Kidney capillary endothelial cell (primary cell): ENCODE measurements at regions not wholly inside any gene's neighbourhood (a gene's known extent, or its start where the extent isn't known, plus 50 kb on each side); places are given as distances from the start of the nearest gene placed in this dataset.

Source experiments
- DNase-seq: peaks from one replicate; pipeline ENCODE4 v3.0.0-alpha.2; 2018; ENCODE audit warnings: low spot score

DNA sequence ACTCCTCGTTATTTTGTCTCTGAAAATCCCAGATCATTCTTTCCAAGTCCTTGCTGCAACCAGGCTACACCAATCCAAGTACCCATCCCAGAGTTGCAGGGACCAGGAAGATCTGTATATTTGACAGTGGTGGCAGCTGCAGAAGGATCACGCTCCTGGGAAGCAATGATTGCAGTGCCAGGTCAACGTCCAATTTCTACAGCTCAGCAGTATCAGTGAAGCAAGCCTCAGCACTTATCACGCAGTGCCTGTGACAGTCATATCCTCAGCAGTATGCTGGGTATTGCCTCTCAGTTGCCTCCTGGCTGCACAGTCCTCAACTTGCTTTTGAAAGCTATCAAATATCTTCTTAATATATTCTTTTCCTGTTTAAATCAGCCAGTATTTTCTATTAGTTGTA is 66.7 kb downstream of the BARHL2 start:
- no peak for DNase-seq

DNA sequence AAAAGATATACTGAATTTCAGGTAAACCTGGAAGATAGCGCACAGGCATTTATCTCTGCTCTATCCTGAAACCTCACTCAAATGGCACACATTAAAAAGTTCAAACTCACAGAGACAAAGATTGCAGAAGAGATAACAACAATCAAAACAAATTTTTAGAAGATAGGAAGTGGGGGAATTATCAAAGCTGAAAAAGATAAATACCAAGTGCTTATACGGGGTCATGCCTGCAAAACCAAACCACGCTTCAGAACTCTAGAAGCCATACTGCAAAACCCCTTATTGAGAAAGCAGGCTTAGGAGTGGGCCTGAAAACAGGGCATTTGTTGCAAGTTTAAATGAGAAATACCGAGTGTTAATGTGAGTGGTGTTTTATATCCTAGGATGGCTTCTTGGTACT is 76.8 kb downstream of the BARHL2 start:
- DNase-seq: no peak

DNA sequence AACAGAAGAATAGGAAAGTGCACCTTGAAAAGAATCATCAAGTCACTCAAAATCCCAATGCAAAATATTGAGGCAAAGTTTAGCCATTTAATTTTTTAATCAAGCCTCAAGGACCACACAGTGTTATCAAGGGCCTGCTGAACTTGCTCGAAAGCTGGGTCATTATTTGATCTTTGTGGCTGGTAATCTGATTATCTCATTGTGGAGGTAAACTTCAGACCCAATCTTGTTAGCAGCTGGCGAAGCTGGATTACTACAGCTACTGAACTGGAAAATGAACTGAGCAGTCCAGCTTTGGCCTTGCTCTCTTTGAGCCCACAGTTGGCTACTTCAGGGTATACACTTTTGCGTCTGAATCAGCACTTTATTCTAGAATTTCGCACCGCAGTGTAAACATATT is 94.4 kb downstream of the BARHL2 start:
- no peak for DNase-seq

DNA sequence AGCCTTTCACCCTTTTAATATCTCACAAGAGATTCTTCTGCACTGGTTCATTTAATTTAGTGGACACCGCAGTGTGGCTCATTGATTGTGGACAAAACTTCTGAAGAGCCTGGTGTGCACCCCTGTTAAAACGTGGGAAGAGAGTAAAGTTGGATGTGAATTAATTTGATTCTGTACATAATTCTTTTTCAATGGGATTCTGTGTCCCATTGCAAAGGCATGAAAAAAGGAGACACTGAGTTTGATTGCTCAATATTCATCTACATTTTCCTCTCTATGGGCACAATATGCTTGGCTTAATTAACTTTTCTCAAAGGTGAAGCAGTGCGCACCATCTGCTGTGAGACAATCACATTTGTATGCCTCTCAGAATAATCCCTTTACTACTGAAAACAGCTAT is 95.1 kb downstream of the BARHL2 start:
- no peak for DNase-seq

DNA sequence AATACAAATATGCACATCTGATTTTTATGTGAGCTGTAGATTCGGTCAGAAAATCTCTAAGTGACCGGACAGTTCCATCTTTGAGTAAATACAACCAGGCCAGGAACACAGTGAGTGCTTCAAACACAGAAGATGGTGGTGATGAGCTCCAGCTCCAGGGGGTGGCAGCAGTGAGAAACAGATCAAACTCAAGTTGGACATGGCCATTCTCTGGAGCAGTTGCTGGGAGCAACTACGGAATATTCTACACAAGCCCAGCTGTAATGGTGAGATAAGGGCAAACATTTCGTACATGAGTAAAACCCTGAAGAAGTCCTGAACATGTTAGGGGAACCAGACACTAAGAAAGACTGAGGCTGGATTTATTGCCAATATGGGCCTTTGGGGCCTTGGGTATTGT is 100.7 kb downstream of the BARHL2 start:
- DNase-seq: no peak

DNA sequence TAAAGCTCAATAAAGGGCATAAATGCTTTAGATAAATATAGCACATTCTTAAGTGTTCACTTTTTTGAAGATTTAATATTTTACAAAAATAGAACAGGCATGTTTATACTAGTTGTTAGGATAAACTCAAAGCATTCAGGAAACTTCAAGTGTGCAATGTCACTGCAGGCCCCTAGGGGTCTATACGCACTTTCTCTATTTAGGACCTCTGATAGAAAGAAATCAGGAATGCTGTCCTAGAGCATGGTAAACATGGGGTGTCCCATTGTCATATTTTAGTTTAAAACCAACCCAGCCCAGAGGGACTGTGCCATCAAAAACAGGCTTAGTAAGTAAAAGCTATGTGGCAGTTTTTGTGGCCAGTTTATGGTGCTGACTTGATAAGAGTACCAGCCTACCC is 102.2 kb downstream of the BARHL2 start:
- DNase-seq: no peak

DNA sequence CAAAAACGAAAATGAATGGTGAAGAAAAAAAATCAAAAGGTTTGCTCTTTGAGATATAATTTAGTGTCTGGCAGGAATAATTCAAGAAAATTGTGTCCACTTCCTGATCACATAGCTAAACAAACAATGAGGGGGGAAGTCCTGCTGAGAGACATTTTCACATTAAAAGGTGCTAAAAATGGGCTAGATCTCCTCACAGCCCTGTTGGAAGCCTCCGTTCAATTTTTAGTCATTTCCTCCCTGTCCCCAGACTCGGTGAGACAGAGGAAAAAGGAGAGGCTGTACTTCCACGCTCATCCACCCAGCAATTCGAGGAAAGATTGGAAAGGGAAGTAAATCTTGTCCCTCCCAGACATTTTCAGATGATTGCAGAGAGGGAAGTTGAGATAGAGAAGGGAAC is 103.7 kb downstream of the BARHL2 start:
- peak; percentile 16 for DNase-seq

DNA sequence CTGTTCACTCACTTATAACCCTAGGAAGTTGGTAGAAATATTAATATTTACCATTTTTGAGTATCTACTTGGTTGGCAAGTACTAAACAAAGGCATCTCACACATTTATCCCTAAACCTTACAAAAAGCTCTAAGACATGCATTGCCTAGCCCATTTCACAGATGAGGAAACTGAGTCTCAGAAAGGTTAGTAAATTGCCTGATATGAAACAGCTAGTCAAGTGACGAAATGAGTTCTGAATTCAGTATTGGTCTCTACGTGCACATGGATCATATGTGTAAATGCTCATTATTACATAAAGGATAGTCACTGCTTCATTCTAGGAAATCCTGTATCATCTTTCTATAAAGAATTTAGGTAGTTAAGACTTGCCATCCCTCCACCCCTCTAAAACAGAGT is 105.1 kb downstream of the BARHL2 start:
- no peak for DNase-seq

DNA sequence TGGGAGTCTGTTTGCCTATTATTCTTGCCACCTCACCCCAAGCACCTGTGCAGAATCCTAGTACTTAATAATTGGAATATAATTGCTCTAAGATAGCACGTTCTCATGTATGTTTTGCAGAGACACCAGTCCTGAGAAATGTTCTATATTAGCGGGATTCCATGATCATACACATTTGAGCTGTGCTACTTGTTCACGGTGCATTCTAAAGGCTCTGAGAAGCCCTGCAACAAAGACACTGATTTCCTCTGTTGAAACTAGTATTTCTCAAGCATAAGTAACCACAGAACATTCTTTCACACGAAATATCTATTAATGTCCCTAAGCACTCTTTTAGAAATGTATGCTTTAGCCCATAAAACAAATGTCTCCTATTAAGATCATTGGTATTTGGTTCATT is 109.4 kb downstream of the BARHL2 start:
- DNase-seq: no peak

DNA sequence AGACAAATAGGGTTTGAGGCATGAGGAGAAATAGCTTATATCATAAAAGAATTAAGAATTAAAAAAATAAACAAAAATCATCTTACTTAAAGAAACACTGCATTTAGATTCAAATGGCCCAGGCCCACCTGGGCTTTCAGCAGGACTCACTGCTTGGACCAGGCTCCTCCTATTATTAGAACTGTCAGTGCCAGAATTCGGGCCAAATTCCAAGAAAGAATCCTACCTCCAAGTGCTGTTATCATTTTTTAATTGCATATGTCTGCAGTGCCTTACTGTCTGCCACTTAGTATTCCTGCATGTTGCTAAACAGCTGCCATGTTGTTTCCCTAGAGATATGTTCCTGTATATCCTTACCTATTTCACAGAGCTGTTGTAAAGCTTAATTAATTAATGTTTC is 112.0 kb downstream of the BARHL2 start:
- DNase-seq: no peak

DNA sequence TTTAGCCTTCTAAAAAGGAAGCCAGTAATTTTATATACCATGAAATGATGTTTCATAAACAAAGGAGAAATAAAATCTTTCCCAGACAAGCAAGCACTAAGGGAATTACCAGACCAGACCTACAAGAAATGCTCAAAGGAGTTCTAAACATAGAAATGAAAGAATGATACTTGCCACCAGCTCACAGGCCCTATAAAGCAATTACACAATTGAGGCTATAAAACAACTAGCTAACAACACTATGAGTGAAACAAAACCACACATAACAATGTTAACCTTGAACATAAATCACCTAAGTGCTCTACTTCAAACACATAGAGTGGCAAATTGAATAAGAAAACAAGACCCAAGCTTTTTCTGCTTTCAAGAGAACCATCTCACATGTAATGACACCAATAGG is 123.8 kb downstream of the BARHL2 start:
- no peak for DNase-seq

DNA sequence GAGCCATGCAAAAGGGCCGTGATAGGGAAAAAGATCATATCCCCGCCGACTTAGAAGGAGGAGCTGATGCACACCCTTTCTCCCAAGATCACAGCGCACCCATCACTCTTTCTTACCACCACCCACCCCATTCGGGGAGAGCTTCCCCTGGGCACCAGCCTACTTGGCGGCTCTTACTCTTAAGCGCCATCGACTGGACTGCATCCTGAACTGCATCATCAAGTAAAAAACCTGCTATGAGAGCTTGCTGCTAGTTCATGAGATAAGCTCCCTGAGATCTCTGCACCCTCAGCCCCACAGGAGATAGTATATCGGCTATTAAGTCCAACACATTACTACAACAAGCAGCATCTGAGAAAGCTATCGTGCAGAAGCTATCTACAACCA is 125.1 kb downstream of the BARHL2 start:
- no peak for DNase-seq

DNA sequence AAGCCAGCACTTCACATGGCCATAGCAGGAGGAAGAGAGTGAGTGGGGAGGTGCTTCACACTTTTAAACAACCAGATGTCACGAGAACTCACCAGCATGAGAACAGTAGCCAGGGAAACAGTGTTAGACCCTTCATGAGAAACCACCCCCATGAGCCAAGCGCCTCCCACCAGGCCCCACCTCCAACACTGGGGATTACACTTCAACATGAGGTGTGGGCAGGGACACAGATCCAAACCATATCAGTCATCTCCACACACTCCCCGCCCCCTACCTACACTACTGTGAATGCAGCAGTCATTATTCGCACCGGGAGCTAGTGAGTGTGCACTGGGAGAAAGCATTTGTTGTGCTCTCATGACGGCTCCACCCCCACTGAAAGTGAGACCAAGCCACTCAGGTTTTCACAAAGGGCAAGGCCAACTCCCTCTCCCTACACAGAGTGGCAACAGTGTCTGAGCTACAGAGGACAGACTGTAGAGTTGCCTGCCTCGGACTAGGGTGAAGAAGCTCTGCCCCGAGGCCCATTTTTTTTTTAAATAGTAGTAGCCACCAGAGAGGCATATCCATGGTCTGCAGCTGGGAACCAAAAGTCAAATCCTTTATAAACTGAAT is 125.6 kb downstream of the BARHL2 start:
- DNase-seq: no peak

DNA sequence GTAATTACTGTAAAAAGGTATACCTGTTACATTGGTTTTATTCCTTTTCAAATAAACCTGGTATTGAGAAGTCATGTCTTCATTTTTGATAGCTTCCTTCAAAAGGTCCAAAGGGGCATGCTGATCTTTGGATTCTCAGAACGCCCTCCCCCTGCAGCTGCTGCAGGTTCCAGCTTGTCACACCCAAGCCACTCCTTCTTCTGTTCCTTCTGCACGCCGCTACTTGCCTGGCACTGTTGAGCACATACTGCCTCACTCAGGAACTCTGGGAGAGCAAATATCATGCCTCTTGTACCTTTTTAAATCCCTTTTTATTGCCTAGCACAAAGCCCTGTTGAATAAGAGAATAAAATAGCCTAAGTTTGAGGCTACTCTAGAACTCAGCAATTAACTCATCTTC is 136.9 kb downstream of the BARHL2 start:
- DNase-seq: no peak

DNA sequence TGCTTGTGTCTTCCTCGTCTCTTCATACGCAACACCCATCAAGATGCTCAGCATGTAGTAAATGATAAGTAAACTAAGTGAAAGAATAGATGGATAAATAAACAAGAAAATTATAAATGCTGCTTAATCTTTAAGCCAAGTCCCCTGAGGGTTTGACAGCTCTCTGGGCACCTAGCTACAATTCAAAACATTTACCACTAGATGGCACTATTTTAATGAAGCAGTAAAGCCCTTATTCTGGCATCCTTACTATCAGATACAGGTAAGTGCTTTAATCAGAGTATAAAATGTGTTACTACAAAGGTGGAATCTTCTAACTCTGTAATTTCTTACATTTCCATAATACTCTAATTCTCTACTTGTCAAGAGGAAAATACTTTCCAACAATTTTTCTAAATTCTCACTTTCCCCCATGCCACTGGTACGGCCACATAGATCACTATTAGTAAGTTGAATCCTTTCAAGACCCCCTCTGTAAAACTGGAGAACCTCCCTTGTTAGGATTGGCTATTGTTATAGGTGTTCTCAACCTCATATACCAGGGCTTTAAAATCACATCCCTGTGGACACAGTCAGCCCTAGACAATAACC is 137.8 kb downstream of the BARHL2 start:
- peak; percentile 44 for DNase-seq

DNA sequence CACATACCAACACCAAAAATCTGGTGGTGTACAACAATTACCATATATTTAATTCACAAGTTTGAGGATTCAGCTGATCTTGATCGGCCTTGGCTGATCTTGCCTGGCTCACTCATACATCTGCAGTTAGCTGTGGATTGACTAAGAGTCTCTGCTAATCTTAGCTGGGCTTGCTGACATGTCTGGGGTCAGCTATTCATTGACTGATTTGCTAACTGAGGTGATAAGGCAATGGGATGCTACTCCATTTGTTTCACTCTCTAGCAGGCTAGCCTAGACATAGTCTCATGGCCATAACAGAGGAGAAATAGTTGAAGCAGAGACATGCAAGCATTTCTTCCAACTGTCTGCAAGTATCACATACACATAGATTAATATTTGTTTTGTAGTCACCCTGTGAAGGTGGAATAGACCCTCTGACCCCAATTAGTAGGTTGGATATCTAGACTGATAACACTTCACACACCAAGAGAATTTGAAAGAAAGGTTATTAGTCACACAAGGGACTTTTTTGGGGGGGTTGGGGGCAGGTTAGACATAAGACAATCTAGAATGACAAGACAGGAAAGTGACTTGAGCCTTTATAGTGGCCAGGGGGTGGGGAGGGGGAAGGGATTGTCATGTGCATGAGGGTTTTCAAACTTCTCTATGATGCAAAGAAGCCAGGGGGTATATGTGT is 142.3 kb downstream of the BARHL2 start:
- no peak for DNase-seq

DNA sequence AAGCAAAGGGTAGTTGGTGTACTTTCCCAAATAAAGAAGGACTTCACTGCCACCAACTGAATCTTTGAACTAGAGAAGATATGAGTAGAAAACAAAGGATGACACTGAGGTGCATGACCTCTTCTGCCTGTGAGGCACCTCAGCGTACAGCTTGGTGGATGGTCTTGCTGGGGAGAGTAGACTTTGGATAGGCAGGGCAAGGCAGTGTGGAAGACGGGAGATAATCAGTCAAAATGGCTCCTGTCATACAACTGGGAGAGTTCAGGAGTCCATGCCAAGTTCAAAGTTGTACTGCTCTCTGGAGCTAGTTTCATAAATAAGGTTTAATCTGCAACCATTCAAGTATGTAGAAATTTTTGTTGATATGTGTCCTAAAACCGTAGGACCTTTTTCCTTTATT is 143.4 kb downstream of the BARHL2 start:
- DNase-seq: no peak

DNA sequence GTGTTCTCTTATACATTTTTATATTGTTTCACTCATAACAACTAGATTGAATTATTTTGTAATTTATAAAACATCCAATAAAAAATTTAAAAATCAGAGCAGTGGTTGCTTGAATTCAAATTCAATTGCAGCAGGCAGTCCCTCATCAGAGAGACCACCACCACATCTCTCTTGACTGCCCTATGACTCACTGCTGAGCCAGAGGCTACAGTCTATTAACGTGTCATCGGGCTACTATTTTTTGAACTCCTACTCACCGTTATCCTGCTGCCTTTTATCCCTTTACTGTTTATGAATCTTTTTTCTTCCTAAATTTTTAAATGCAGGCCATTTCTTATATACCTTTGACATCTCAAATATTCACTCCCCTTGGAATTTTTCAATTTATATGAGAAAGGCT is 144.7 kb downstream of the BARHL2 start:
- no peak for DNase-seq

DNA sequence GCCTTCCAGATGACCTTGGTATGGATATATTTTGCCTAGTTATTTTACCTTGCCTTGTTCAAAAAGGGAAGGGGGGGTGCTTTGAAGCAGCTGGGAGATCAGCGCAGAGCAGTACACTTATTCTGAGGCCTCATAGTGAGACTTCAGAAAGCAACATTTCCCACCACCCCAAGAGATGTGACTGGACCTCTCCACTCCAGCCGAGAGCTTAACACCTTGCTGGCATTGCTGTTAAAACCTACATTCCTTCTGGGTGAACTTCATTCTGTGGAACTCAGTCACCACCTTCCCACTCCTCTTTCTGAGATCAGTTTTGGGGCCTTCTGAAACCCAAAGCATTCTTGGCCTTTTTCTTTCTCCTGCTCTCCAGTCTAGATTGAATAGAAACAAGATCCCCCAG is 148.7 kb downstream of the BARHL2 start:
- DNase-seq: no peak

DNA sequence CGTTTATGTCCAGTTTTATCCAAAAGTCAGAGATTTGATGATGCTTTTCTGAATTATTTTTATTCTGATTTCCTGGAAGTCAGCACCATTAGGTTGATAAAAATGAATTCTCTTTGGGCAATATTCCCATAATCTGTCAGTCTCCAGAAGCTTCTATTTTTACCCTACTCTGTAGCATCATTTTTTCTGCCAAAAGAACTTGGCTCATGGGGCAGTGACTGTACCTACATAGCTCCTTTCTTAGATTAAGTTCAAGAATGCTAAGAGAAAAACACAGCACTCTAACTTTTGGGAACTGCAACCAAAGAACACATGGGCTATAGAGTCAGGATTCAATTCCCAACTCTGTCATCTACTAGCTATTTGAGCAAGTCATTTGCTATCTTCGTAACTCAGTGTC is 152.9 kb downstream of the BARHL2 start:
- no peak for DNase-seq

DNA sequence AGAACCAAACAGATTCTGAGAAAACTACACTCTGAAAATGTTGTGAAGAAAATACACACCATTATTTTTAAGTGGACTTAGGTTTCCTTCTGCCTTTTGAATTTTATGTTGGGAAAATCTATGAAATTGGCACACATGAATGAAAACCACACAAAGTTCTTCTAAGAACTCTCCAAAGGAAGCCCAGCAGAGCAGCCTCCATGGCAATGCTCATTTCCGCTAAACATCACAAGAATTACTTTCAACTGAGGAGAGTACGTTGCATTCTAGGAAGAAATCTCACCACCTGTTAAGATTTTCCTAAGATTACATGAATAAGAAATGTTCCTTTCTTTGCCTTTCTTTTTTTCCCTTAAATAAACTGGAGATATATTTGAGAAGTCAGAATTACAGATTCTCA is 154.2 kb downstream of the BARHL2 start:
- no peak for DNase-seq

DNA sequence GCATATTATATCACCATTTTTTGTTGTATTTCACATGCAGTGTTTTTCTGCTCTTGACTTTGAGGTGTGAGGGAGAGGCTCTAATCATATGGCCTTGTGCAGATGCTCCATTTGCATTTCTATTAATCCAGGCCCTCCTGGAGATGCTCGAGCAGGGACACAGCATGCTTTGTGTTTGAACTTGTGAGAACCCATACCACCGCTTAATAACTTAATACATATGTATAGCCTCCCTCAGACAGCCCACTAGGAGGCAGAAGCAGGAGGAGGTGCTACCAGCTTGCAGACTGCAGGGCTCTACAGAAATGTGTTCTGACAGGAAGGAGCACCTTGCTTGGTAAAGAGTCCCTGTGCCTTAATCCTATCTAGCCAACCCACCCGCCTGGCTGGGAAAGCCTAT is 155.2 kb downstream of the BARHL2 start:
- DNase-seq: no peak

DNA sequence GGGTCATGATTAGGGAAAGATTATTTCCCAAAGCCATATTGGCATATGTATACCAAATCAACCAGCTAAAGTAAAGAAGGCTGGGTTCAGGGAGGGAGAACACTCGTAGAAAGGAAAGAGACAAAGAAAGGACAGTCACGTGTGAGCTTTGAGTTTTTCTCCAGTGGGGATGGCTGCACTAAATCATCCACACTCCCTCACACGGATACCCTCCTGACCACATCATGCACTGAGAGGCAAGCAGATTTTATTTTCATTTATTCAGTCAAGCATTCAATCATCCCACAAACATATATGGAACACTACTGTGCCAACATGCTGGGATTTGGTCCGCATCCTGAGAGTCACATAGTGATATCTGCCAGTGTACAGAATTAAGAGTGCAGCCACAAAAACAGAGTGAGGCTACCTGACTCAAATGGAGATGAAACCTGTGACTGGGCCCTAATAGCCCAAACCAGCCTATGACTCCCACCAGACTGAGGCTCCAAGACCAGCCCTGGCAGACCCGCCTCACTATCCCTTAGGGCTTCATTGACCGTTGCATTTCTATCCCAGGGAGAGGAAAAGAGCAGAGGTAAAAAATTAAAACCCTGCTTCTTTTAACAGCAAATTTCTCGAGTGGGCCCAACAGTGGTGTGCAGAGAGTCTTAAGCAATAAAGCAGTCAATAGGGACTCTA is 155.9 kb downstream of the BARHL2 start:
- DNase-seq: no peak
